ENCODE measurements at regions not wholly inside any gene's neighbourhood (a gene's known extent, or its start where the extent isn't known, plus 50 kb on each side); places are given as distances from the start of the nearest gene placed in this dataset.
"Not testable (repeated sequence)": the region's sequence is repeated elsewhere in the genome, so short reads cannot be mapped to it uniquely, and the experiment has no call there.

DNA sequence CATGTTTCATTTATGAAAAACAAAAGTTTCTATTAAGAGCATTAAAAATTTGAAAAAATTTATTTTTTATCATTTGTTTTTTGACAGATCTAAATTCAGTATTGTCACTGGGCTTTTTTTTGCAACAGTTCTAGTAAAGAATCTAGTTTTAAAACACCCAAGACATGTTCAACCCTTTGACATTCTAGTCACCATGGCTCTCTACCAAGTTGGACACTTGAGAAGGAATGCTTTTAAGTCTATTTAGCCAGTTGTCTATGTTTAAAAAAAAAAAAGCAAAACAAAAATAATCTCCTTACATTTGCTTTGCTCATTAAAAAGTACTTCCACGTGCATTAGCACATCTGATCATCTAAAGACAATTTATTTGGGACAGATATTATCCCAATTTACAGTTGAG is 417.5 kb downstream of the RSL24D1 start:
- no peaks in the 10 kb centered on the region for H3K27me3 ChIP-seq (ENCODE audit: control insufficient read depth in 2 of 2, insufficient read depth in 1 of 2, low read length in 1 of 2)
- H3K36me3 ChIP-seq (ENCODE audit: control insufficient read depth in 2 of 2, insufficient read depth in 2 of 2, low read length in 1 of 2): no peaks in the 10 kb centered on the region
- no peak for DNase-seq (ENCODE audit: low read depth in 6 of 9, low spot score in 9 of 9)
- no peaks in the 10 kb centered on the region for H3K9me3 ChIP-seq (ENCODE audit: control insufficient read depth in 2 of 2, insufficient read depth in 1 of 2, low read length in 1 of 2)
- H3K4me1 ChIP-seq (ENCODE audit: control insufficient read depth in 2 of 2, insufficient read depth in 2 of 2, low read length in 2 of 2): no peaks in the 10 kb centered on the region
- H3K27ac ChIP-seq (ENCODE audit: low read depth in 1 of 2, low read length in 1 of 2): no peak overlapping the region
- 83% methylated on average over 1 of the region's 1 CpG for WGBS
- H3K4me3 ChIP-seq (ENCODE audit: low read length in 2 of 2): no peak overlapping the region

GRCh38 chr15:54776410-54776809 is 420.3 kb downstream of the RSL24D1 start:
- Histone ChIP-seq H3K4me3 (ENCODE audit: low read length in 2 of 2) (no peak overlapping the region), H3K9me3 (ENCODE audit: control insufficient read depth in 2 of 2, insufficient read depth in 1 of 2, low read length in 1 of 2) (no peaks in the 10 kb centered on the region), H3K36me3 (ENCODE audit: control insufficient read depth in 2 of 2, insufficient read depth in 2 of 2, low read length in 1 of 2) (no peaks in the 10 kb centered on the region), H3K27ac (ENCODE audit: low read depth in 1 of 2, low read length in 1 of 2) (no peak overlapping the region), H3K4me1 (ENCODE audit: control insufficient read depth in 2 of 2, insufficient read depth in 2 of 2, low read length in 2 of 2) (no peaks in the 10 kb centered on the region), H3K27me3 (ENCODE audit: control insufficient read depth in 2 of 2, insufficient read depth in 1 of 2, low read length in 1 of 2) (no peaks in the 10 kb centered on the region)
- 90% methylated on average over 2 of the region's 2 CpGs for WGBS
- no peak for DNase-seq (ENCODE audit: low read depth in 6 of 9, low spot score in 9 of 9)

DNA sequence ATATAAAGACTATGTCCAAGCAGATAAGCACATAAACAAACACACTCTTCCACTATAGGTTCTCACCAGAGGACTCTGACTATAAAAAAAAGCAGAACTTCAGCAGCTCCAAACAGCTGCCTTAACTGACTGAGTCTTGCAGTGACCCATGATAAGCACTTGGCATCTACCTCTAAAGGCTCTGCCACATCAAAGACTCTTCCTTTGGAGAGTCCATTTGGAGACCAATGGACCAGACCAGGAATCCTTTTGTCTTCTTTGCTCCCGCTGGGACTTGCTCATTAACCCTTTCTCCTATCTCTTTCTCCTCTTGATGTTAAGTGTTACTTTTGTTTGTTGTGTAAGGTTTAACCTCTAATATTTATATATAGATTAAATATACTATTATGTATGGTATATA is 424.1 kb downstream of the RSL24D1 start:
- WGBS: 95% methylated on average over 1 of the region's 1 CpG
- Histone ChIP-seq H3K4me1 (ENCODE audit: control insufficient read depth in 2 of 2, insufficient read depth in 2 of 2, low read length in 2 of 2) (no peaks in the 10 kb centered on the region), H3K9me3 (ENCODE audit: control insufficient read depth in 2 of 2, insufficient read depth in 1 of 2, low read length in 1 of 2) (no peaks in the 10 kb centered on the region), H3K36me3 (ENCODE audit: control insufficient read depth in 2 of 2, insufficient read depth in 2 of 2, low read length in 1 of 2) (no peaks in the 10 kb centered on the region), H3K4me3 (ENCODE audit: low read length in 2 of 2) (no peak overlapping the region), H3K27ac (ENCODE audit: low read depth in 1 of 2, low read length in 1 of 2) (no peak overlapping the region), H3K27me3 (ENCODE audit: control insufficient read depth in 2 of 2, insufficient read depth in 1 of 2, low read length in 1 of 2) (no peaks in the 10 kb centered on the region)
- DNase-seq (ENCODE audit: low read depth in 6 of 9, low spot score in 9 of 9): no peak

- DNase-seq (ENCODE audit: low read depth in 6 of 9, low spot score in 9 of 9); H3K27me3 ChIP-seq (ENCODE audit: control insufficient read depth in 2 of 2, insufficient read depth in 1 of 2, low read length in 1 of 2); H3K27ac ChIP-seq (ENCODE audit: low read depth in 1 of 2, low read length in 1 of 2); H3K9me3 ChIP-seq (ENCODE audit: control insufficient read depth in 2 of 2, insufficient read depth in 1 of 2, low read length in 1 of 2); H3K4me3 ChIP-seq (ENCODE audit: low read length in 2 of 2); H3K36me3 ChIP-seq (ENCODE audit: control insufficient read depth in 2 of 2, insufficient read depth in 2 of 2, low read length in 1 of 2); H3K4me1 ChIP-seq (ENCODE audit: control insufficient read depth in 2 of 2, insufficient read depth in 2 of 2, low read length in 2 of 2): not testable (repeated sequence)
- 95% methylated on average over 8 of the region's 8 CpGs for whole genome bisulfite sequencing
These were observed 447.3 kb downstream of the RSL24D1 start for GRCh38 chr15:54749461-54749860.

DNA sequence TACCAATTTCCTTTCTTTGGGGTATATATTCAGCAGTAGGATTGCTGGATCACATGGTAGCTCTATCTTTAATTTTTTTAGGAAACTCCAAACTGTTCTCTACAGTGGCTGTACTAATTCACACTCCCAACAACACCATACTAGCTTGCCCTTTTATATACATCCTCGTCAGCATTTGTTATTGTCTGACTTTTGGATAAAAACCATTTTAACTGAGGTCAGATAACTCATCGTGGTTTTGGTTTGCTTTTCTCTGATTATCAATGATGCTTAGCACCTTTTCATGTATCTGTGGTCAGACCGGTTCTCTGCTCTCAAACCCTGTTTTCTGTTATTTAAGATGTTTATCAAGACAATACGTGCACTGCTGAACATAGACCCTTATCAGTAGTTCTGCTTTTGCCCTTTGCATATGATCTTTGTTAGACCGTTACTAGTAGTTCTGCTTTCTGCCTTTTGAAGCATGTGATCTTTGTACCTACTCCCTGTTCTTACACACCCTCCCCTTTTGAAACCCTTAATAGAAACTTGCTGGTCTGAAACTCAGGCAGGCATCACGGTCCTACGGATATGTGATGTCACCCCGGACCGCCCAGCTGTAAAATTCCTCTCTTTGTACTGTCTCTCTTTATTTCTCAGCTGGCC is 474.3 kb downstream of the RSL24D1 start:
- no peaks in the 10 kb centered on the region for H3K4me1 ChIP-seq (ENCODE audit: control insufficient read depth in 2 of 2, insufficient read depth in 2 of 2, low read length in 2 of 2)
- no peak overlapping the region for H3K4me3 ChIP-seq (ENCODE audit: low read length in 2 of 2)
- DNase-seq (ENCODE audit: low read depth in 6 of 9, low spot score in 9 of 9): no peak
- no peak overlapping the region for H3K27ac ChIP-seq (ENCODE audit: low read depth in 1 of 2, low read length in 1 of 2)
- H3K9me3 ChIP-seq (ENCODE audit: control insufficient read depth in 2 of 2, insufficient read depth in 1 of 2, low read length in 1 of 2): peaks cover 0 to 2% of the 10 kb centered on the region in 2 donors
- no peaks in the 10 kb centered on the region for H3K36me3 ChIP-seq (ENCODE audit: control insufficient read depth in 2 of 2, insufficient read depth in 2 of 2, low read length in 1 of 2)
- no peaks in the 10 kb centered on the region for H3K27me3 ChIP-seq (ENCODE audit: control insufficient read depth in 2 of 2, insufficient read depth in 1 of 2, low read length in 1 of 2)
- WGBS: 98% methylated on average over 9 of the region's 9 CpGs

DNA sequence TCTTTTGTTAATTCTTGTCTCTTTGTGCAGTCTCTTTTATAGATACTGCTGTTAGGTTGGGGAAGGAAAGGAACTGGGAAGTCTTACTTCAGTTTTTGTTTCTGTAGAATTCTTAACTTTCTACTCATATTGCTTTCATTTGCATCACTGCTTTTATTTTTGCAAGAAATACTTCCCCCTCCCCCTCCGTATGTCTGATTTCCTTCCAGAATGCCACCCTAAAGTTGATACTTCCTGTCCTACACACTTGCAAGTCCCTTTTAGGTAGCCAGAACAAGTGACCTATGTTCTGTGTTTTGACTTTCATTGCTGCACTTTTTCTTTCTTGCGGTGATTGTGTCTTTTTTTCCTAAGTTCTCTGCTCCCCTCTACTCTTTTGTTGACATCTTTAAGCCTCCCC is 477.4 kb downstream of the RSL24D1 start:
- H3K4me3 ChIP-seq (ENCODE audit: low read length in 2 of 2): no peak overlapping the region
- H3K27me3 ChIP-seq (ENCODE audit: control insufficient read depth in 2 of 2, insufficient read depth in 1 of 2, low read length in 1 of 2): no peaks in the 10 kb centered on the region
- no peaks in the 10 kb centered on the region for H3K4me1 ChIP-seq (ENCODE audit: control insufficient read depth in 2 of 2, insufficient read depth in 2 of 2, low read length in 2 of 2)
- no peaks in the 10 kb centered on the region for H3K9me3 ChIP-seq (ENCODE audit: control insufficient read depth in 2 of 2, insufficient read depth in 1 of 2, low read length in 1 of 2)
- DNase-seq (ENCODE audit: low read depth in 6 of 9, low spot score in 9 of 9): no peak
- no peak overlapping the region for H3K27ac ChIP-seq (ENCODE audit: low read depth in 1 of 2, low read length in 1 of 2)
- 92% methylated on average over 2 of the region's 2 CpGs for WGBS
- H3K36me3 ChIP-seq (ENCODE audit: control insufficient read depth in 2 of 2, insufficient read depth in 2 of 2, low read length in 1 of 2): no peaks in the 10 kb centered on the region

GRCh38 chr15:54707805-54708752 is 488.7 kb downstream of the RSL24D1 start:
- H3K27me3 ChIP-seq (ENCODE audit: control insufficient read depth in 2 of 2, insufficient read depth in 1 of 2, low read length in 1 of 2): no peaks in the 10 kb centered on the region
- 95% methylated on average over 23 of the region's 23 CpGs for WGBS
- no peak overlapping the region for H3K4me3 ChIP-seq (ENCODE audit: low read length in 2 of 2)
- H3K27ac ChIP-seq (ENCODE audit: low read depth in 1 of 2, low read length in 1 of 2): no peak overlapping the region
- H3K9me3 ChIP-seq (ENCODE audit: control insufficient read depth in 2 of 2, insufficient read depth in 1 of 2, low read length in 1 of 2): no peaks in the 10 kb centered on the region
- H3K36me3 ChIP-seq (ENCODE audit: control insufficient read depth in 2 of 2, insufficient read depth in 2 of 2, low read length in 1 of 2): no peaks in the 10 kb centered on the region
- no peak for DNase-seq (ENCODE audit: low read depth in 6 of 9, low spot score in 9 of 9)
- no peaks in the 10 kb centered on the region for H3K4me1 ChIP-seq (ENCODE audit: control insufficient read depth in 2 of 2, insufficient read depth in 2 of 2, low read length in 2 of 2)

DNA sequence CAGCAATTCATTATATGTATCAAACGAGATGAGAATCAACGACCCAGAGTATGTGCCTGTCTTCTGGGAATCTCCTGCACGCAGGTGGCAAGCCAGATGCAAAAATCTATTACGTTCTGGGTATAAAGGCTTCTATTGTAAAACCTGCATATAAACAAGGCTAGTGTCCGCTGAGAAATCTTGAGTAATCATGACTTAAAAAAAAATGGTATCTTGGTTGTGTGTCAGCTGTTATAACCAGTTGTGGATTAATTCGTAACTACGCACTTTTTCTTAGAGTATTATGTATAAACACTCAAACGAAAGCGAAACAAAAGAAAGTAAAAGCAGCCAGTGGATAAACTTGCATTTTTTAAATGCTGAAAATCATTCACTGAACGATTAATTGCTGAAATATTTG is 509.1 kb downstream of the RSL24D1 start:
- Histone ChIP-seq H3K27ac (ENCODE audit: low read depth in 1 of 2, low read length in 1 of 2) (no peak overlapping the region), H3K27me3 (ENCODE audit: control insufficient read depth in 2 of 2, insufficient read depth in 1 of 2, low read length in 1 of 2) (no peaks in the 10 kb centered on the region), H3K36me3 (ENCODE audit: control insufficient read depth in 2 of 2, insufficient read depth in 2 of 2, low read length in 1 of 2) (no peaks in the 10 kb centered on the region), H3K4me1 (ENCODE audit: control insufficient read depth in 2 of 2, insufficient read depth in 2 of 2, low read length in 2 of 2) (no peaks in the 10 kb centered on the region), H3K9me3 (ENCODE audit: control insufficient read depth in 2 of 2, insufficient read depth in 1 of 2, low read length in 1 of 2) (no peaks in the 10 kb centered on the region), H3K4me3 (ENCODE audit: low read length in 2 of 2) (no peak overlapping the region)
- no peak for DNase-seq (ENCODE audit: low read depth in 6 of 9, low spot score in 9 of 9)
- WGBS: 74% methylated on average over 10 of the region's 10 CpGs
